ENCODE measurements at regions not wholly inside any gene's neighbourhood (a gene's known extent, or its start where the extent isn't known, plus 50 kb on each side); places are given as distances from the start of the nearest gene placed in this dataset.

DNA sequence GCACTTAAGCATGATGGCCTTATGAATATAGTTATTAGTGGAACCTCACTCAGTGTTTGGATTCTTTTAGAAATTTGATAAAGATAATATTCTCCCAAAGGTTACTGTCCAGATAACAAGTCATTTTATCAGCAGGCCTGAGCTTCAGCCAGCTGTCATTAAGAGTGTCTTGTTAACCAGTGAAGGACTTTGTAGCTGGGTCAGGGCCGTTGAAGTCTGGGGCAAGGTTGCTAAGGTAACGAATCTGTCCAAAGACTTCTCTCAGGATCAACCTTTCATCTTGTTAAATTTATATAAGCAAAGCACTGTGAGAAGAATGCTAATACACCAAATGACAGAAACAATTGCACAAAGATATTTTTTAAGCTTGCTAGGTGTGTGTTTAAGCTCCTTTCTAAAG lies 271.3 kb upstream of the TMPO start:
- 21 to 50% (median 37%) methylated on average over 2 of the region's 2 CpGs for WGBS, 4 donors
- H3K4me3 ChIP-seq = no peak overlapping the region
- intact Hi-C loops (cut with DNase I) = no loop called here
- H3K27me3 ChIP-seq = no peaks in the 10 kb centered on the region
- DNase-seq = peak in 3 of 7 donors; percentile 13 to 15 (median 14)
- H3K4me1 ChIP-seq (replicated peaks in 1 of 2) = peaks cover 0 to 7% of the 10 kb centered on the region in 2 donors
- H3K27ac ChIP-seq = no peak overlapping the region
- TF ChIP-seq, protein P1, sequence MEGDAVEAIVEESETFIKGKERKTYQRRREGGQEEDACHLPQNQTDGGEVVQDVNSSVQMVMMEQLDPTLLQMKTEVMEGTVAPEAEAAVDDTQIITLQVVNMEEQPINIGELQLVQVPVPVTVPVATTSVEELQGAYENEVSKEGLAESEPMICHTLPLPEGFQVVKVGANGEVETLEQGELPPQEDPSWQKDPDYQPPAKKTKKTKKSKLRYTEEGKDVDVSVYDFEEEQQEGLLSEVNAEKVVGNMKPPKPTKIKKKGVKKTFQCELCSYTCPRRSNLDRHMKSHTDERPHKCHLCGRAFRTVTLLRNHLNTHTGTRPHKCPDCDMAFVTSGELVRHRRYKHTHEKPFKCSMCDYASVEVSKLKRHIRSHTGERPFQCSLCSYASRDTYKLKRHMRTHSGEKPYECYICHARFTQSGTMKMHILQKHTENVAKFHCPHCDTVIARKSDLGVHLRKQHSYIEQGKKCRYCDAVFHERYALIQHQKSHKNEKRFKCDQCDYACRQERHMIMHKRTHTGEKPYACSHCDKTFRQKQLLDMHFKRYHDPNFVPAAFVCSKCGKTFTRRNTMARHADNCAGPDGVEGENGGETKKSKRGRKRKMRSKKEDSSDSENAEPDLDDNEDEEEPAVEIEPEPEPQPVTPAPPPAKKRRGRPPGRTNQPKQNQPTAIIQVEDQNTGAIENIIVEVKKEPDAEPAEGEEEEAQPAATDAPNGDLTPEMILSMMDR (IDR thresholded peaks at IDR 0.05) = no peak
- TF ChIP-seq POLR2A (IDR thresholded peaks at IDR 0.05) = no peak
- no peaks in the 10 kb centered on the region for H3K9me3 ChIP-seq (replicated peaks in 1 of 3)
- H3K36me3 ChIP-seq (replicated peaks in 1 of 2) = no peaks in the 10 kb centered on the region

DNA sequence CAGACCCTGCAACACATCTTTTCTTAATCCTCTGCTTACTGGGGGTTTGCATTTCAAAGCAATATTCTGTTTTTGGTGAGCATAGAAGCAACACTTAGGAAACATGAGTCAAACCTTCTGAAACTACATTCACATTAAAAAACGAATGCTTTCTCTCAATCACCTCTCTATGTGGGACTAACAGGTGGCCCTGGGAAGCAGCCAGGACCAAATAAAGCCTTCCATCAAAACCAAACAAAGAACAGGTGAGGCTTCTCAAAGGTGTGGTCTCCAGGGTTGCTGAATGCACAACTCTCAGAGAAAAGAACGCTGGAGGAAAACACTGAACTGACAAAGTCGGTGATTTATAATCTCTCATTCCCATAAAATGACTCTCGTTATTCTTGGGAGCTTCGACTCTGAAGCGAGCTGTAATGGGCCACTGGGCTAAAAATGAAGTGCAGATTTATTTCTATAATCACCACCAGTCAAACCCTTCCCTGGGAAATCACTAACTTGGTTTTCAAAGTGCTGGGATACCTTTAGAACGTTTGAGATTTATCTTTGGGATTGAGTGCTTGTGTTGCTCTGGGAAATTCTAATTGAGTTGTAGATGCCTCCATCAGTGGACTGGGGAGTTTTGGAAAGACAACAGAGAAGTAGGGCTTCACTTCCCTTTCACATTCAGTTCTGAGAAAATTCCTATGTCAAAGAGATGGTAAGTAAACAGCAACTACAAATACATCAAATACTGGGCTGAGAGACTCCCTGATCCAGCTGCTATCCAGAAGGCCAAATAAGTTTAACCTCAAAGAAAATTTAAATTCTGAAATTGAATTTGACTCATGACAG lies 262.0 kb upstream of the TMPO start:
- no peaks in the 10 kb centered on the region for H3K27me3 ChIP-seq
- TF ChIP-seq, protein P1 (IDR thresholded peaks at IDR 0.05) = no peak
- no peak for TF ChIP-seq POLR2A (IDR thresholded peaks at IDR 0.05)
- H3K4me3 ChIP-seq = no peak overlapping the region
- H3K4me1 ChIP-seq (replicated peaks in 1 of 2) = no peaks in the 10 kb centered on the region
- no peak for DNase-seq
- H3K36me3 ChIP-seq (replicated peaks in 1 of 2) = no peaks in the 10 kb centered on the region
- no peaks in the 10 kb centered on the region for H3K9me3 ChIP-seq (replicated peaks in 1 of 3)
- intact Hi-C loops (cut with DNase I) = no loop called here
- no peak overlapping the region for H3K27ac ChIP-seq
- WGBS, 4 donors = 53 to 61% (median 57%) methylated on average over 7 of the region's 7 CpGs

DNA sequence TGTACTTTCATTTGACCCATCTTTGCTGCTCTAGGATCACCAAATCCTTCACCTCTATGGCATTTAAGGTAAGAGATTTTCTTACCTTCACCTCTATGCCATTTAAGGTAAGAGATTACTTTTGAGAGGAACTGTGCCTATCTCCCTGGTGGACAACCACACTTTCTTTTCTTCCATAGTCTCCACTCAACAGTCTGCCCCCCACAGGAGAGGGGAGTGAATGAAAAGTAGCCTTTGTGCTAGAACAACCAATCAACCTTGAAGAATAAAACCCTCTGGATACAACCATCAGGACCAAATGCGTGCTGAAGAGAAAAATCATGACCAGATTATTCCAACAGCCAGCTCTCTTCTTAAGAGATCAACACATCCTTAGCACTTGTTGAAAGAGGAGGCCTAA lies 258.6 kb upstream of the TMPO start:
- TF ChIP-seq, protein P1 (IDR thresholded peaks at IDR 0.05) = no peak

GRCh38 chr12:98259693-98260092 lies 255.7 kb upstream of the TMPO start:
- H3K27me3 ChIP-seq = no peaks in the 10 kb centered on the region
- TF ChIP-seq, protein P1 (IDR thresholded peaks at IDR 0.05) = no peak
- TF ChIP-seq POLR2A (IDR thresholded peaks at IDR 0.05) = no peak
- no peaks in the 10 kb centered on the region for H3K4me1 ChIP-seq (replicated peaks in 1 of 2)
- no peaks in the 10 kb centered on the region for H3K36me3 ChIP-seq (replicated peaks in 1 of 2)
- no peak overlapping the region for H3K4me3 ChIP-seq
- intact Hi-C loops (cut with DNase I) = no loop called here
- H3K27ac ChIP-seq = no peak overlapping the region
- no peaks in the 10 kb centered on the region for H3K9me3 ChIP-seq (replicated peaks in 1 of 3)
- DNase-seq = no peak
- WGBS, 4 donors = 47 to 57% (median 54%) methylated on average over 5 of the region's 5 CpGs

More for the DNA sequence above, 258.6 kb upstream of the TMPO start:
- 94 to 97% (median 96%) methylated on average over 1 of the region's 1 CpG for WGBS, 4 donors
- H3K4me3 ChIP-seq = no peak overlapping the region
- DNase-seq = no peak
- H3K9me3 ChIP-seq (replicated peaks in 1 of 3) = no peaks in the 10 kb centered on the region
- H3K27me3 ChIP-seq = no peaks in the 10 kb centered on the region
- no peak overlapping the region for H3K27ac ChIP-seq
- intact Hi-C loops (cut with DNase I) = no loop called here
- no peaks in the 10 kb centered on the region for H3K4me1 ChIP-seq (replicated peaks in 1 of 2)
- H3K36me3 ChIP-seq (replicated peaks in 1 of 2) = no peaks in the 10 kb centered on the region

Data from adrenal gland (tissue), 9 donors.